Nephron progenitor cell (in vitro differentiated cells): ENCODE measurements at regions not wholly inside any gene's neighbourhood (a gene's known extent, or its start where the extent isn't known, plus 50 kb on each side); places are given as distances from the start of the nearest gene placed in this dataset.

Experiments used
- DNase-seq: peaks from one replicate; pipeline ENCODE4 v3.0.0; 2021
- H3K27ac Mint-ChIP-seq: 2 replicates; pipeline ENCODE4 v1.8.0; 2021; ENCODE audit warnings: mild to moderate bottlenecking, moderate library complexity, mixed read lengths
- H3K27me3 Mint-ChIP-seq: 2 replicates; pipeline ENCODE4 v1.8.0; 2021; ENCODE audit warnings: mild to moderate bottlenecking, low read depth, mixed read lengths; ENCODE audit not compliant: poor library complexity
- H3K36me3 Mint-ChIP-seq: 2 replicates; pipeline ENCODE4 v1.8.0; 2021; ENCODE audit warnings: low read depth, mixed read lengths
- H3K4me1 Mint-ChIP-seq: 2 replicates; pipeline ENCODE4 v1.8.0; 2021; ENCODE audit warnings: mixed read lengths
- H3K4me3 Mint-ChIP-seq: 2 replicates; pipeline ENCODE4 v1.8.0; 2021; ENCODE audit warnings: mild to moderate bottlenecking, moderate library complexity, mixed read lengths
- H3K9me3 Mint-ChIP-seq: 2 replicates; pipeline ENCODE4 v1.8.0; 2021; ENCODE audit warnings: mild to moderate bottlenecking, moderate library complexity, mixed read lengths
- CTCF ChIP-seq: fragments of 200-600 bp; sonication (generic); IDR thresholded peaks from 2 replicates; pipeline ENCODE4 v1.5.0; 2021; ENCODE audit warnings: antibody characterized with exemption

GRCh38 chr13:105658431-105658830 is 877.0 kb downstream of the EFNB2 start:
- H3K36me3 Mint-ChIP-seq = no peaks in the 10 kb centered on the region
- H3K27ac Mint-ChIP-seq = no peak overlapping the region
- H3K9me3 Mint-ChIP-seq = no peaks in the 10 kb centered on the region
- TF ChIP-seq CTCF = no peak
- peaks cover 24% of the 10 kb centered on the region for H3K4me1 Mint-ChIP-seq
- H3K4me3 Mint-ChIP-seq = no peak overlapping the region
- no peak for DNase-seq
- H3K27me3 Mint-ChIP-seq = no peaks in the 10 kb centered on the region

GRCh38 chr13:105655046-105655445 is 880.4 kb downstream of the EFNB2 start:
- H3K27me3 Mint-ChIP-seq = no peaks in the 10 kb centered on the region
- no peak overlapping the region for H3K27ac Mint-ChIP-seq

GRCh38 chr13:105643966-105644365 is 891.5 kb downstream of the EFNB2 start:
- Mint-ChIP-seq H3K4me3 (no peak overlapping the region), H3K27me3 (peaks cover 4% of the 10 kb centered on the region), H3K27ac (no peak overlapping the region), H3K36me3 (peaks cover 9% of the 10 kb centered on the region), H3K4me1 (no peaks in the 10 kb centered on the region), H3K9me3 (peaks cover 18% of the 10 kb centered on the region)
- no peak for TF ChIP-seq CTCF
- DNase-seq = no peak

More at GRCh38 chr13:105655046-105655445, 880.4 kb downstream of the EFNB2 start:
- TF ChIP-seq CTCF = no peak
- Mint-ChIP-seq H3K9me3 (peaks cover 19% of the 10 kb centered on the region), H3K4me3 (no peak overlapping the region), H3K36me3 (peaks cover 7% of the 10 kb centered on the region), H3K4me1 (peaks cover 14% of the 10 kb centered on the region)
- DNase-seq = no peak

GRCh38 chr13:105642511-105642958 is 892.9 kb downstream of the EFNB2 start:
- Mint-ChIP-seq H3K36me3 (no peaks in the 10 kb centered on the region), H3K4me3 (no peak overlapping the region), H3K4me1 (no peaks in the 10 kb centered on the region), H3K27me3 (peaks cover 4% of the 10 kb centered on the region), H3K27ac (no peak overlapping the region), H3K9me3 (peaks cover 4% of the 10 kb centered on the region)
- no peak for DNase-seq
- TF ChIP-seq CTCF = no peak

- TF ChIP-seq CTCF = no peak
- no peak overlapping the region for H3K4me3 Mint-ChIP-seq
- peaks cover 4% of the 10 kb centered on the region for H3K27me3 Mint-ChIP-seq
- no peaks in the 10 kb centered on the region for H3K4me1 Mint-ChIP-seq
- no peak overlapping the region for H3K27ac Mint-ChIP-seq
- H3K36me3 Mint-ChIP-seq = no peaks in the 10 kb centered on the region
- no peaks in the 10 kb centered on the region for H3K9me3 Mint-ChIP-seq
- no peak for DNase-seq
Measured at GRCh38 chr13:105641121-105641520, 894.3 kb downstream of the EFNB2 start.

- Mint-ChIP-seq H3K27me3 (no peaks in the 10 kb centered on the region), H3K27ac (no peak overlapping the region), H3K4me3 (no peak overlapping the region), H3K4me1 (no peaks in the 10 kb centered on the region), H3K9me3 (no peaks in the 10 kb centered on the region), H3K36me3 (no peaks in the 10 kb centered on the region)
- no peak for DNase-seq
- no peak for TF ChIP-seq CTCF
Measured at GRCh38 chr13:105638426-105638825, 897.0 kb downstream of the EFNB2 start.
